SU-DHL-6 (cell line): ENCODE measurements at regions not wholly inside any gene's neighbourhood (a gene's known extent, or its start where the extent isn't known, plus 50 kb on each side); places are given as distances from the start of the nearest gene placed in this dataset.

Source experiments
- CTCF ChIP-seq: fragments of 200-600 bp; sonication (generic); IDR thresholded peaks from one replicate; pipeline ENCODE4 v1.5.1; 2017; ENCODE audit warnings: antibody characterized with exemption, mild to moderate bottlenecking, low read length, moderate library complexity; ENCODE audit not compliant: insufficient read depth, poor library complexity, severe bottlenecking
- EZH2phosphoT487 ChIP-seq: fragments of 200-600 bp; sonication (generic), shearing (Covaris generic); conservative IDR thresholded peaks from 2 replicates; pipeline ENCODE4 v1.6.1; 2018; ENCODE audit warnings: mild to moderate bottlenecking, antibody characterized with exemption, low read length, moderate library complexity, mixed read lengths

GRCh38 chr21:14617040-14617393 lies 70.9 kb upstream of the SAMSN1 start:
- TF ChIP-seq CTCF: no peak
- TF ChIP-seq EZH2phosphoT487: no peak
